ENCODE measurements at regions not wholly inside any gene's neighbourhood (a gene's known extent, or its start where the extent isn't known, plus 50 kb on each side); places are given as distances from the start of the nearest gene placed in this dataset.

DNA sequence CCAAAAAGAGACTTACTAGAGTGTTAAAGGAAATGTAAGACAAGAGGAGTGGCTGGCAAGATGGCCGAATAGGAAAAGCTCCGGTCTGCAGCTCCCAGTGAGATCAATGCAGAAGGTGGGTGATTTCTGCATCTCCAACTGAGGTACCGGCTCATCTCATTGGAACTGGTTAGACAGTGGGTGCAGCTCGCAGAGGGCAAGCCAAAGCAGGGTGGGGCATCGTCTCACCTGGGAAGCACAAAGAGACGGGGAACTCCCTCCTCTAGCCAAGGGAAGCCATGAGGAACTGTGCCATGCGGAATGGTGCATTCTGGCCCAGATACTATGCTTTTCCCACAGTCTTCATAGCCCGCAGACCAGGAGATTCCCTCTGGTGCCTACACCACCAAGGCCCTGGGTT is 308.7 kb downstream of the AGTPBP1 start:
- no peak overlapping the region for H3K9ac ChIP-seq (ENCODE audit: control insufficient read depth, extremely low read depth, insufficient read depth, low read length)
- FAIRE-seq: no peak
- no peaks in the 10 kb centered on the region for H3K79me2 ChIP-seq (ENCODE audit: control insufficient read depth, insufficient read depth, low read length)
- TF ChIP-seq, protein P1, sequence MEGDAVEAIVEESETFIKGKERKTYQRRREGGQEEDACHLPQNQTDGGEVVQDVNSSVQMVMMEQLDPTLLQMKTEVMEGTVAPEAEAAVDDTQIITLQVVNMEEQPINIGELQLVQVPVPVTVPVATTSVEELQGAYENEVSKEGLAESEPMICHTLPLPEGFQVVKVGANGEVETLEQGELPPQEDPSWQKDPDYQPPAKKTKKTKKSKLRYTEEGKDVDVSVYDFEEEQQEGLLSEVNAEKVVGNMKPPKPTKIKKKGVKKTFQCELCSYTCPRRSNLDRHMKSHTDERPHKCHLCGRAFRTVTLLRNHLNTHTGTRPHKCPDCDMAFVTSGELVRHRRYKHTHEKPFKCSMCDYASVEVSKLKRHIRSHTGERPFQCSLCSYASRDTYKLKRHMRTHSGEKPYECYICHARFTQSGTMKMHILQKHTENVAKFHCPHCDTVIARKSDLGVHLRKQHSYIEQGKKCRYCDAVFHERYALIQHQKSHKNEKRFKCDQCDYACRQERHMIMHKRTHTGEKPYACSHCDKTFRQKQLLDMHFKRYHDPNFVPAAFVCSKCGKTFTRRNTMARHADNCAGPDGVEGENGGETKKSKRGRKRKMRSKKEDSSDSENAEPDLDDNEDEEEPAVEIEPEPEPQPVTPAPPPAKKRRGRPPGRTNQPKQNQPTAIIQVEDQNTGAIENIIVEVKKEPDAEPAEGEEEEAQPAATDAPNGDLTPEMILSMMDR (optimal IDR thresholded peaks at IDR 0.05 in 1 of 3, IDR thresholded peaks at IDR 0.05 in 1 of 3, conservative IDR thresholded peaks at IDR 0.05 in 1 of 3; ENCODE audit: extremely low read depth in 1 of 3, insufficient read depth in 2 of 3, low read length in 3 of 3): no peak
- no peak for TF ChIP-seq EZH2 (IDR thresholded peaks at IDR 0.05; ENCODE audit: low read length)
- no peaks in the 10 kb centered on the region for H4K20me1 ChIP-seq (ENCODE audit: control insufficient read depth, extremely low read depth, insufficient read depth, low read length)
- H3K4me3 ChIP-seq (ENCODE audit: control insufficient read depth in 2 of 3, extremely low read depth in 1 of 3, insufficient read depth in 2 of 3, low read depth in 1 of 3, low read length in 3 of 3): no peak overlapping the region
- H3K4me1 ChIP-seq (ENCODE audit: control insufficient read depth, extremely low read depth, insufficient read depth, low read length): no peaks in the 10 kb centered on the region
- H2AFZ ChIP-seq (ENCODE audit: control insufficient read depth, low read length): no peak overlapping the region
- dilution Hi-C loops (cut with MboI; ENCODE audit: extremely low pct_ligation_motif_present, low sequenced_read_pairs): no loop called here
- no peaks in the 10 kb centered on the region for H3K9me3 ChIP-seq (ENCODE audit: control insufficient read depth, low read depth, low read length)
- DNase-seq (ENCODE audit: low read depth, low spot score): no peak
- H3K27me3 ChIP-seq (ENCODE audit: control insufficient read depth, extremely low read depth, insufficient read depth, low read length): peaks cover 4% of the 10 kb centered on the region
- H3K36me3 ChIP-seq (ENCODE audit: control insufficient read depth in 2 of 2, extremely low read depth in 1 of 2, insufficient read depth in 2 of 2, low read length in 2 of 2): no peaks in the 10 kb centered on the region
- H3K4me2 ChIP-seq (ENCODE audit: control insufficient read depth, extremely low read depth, insufficient read depth, low read depth, low read length): no peak overlapping the region
- no peaks in the 10 kb centered on the region for H3K9me1 ChIP-seq (ENCODE audit: control insufficient read depth, extremely low read depth, insufficient read depth, low read length)
- H3K27ac ChIP-seq (ENCODE audit: control insufficient read depth, insufficient read depth, low read length): no peak overlapping the region

DNA sequence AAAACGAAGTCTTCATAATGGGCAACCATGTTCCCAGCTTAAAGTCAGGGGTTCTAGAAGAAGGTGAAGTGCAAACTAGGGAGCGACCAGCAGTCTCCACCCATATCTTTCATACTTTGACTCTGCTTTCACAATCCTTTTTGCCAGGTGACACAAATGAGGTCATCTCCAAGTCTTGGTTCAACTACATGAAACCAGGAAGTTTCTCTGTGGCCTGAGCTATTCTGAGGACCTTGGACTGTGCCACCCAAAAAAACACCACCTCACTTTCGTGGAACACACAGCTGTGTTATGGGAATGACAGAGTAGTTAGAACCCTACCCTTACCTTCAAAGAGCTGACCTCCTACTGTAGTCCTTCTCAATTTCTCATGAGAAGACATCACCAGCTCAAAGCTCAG is 309.2 kb downstream of the AGTPBP1 start:
- DNase-seq (ENCODE audit: low read depth, low spot score) (no peak), FAIRE-seq (no peak)
- Histone ChIP-seq H3K4me2 (ENCODE audit: control insufficient read depth, extremely low read depth, insufficient read depth, low read depth, low read length) (no peak overlapping the region), H3K27me3 (ENCODE audit: control insufficient read depth, extremely low read depth, insufficient read depth, low read length) (peaks cover 4% of the 10 kb centered on the region), H3K4me3 (ENCODE audit: control insufficient read depth in 2 of 3, extremely low read depth in 1 of 3, insufficient read depth in 2 of 3, low read depth in 1 of 3, low read length in 3 of 3) (no peak overlapping the region), H4K20me1 (ENCODE audit: control insufficient read depth, extremely low read depth, insufficient read depth, low read length) (no peaks in the 10 kb centered on the region), H2AFZ (ENCODE audit: control insufficient read depth, low read length) (no peak overlapping the region), H3K36me3 (ENCODE audit: control insufficient read depth in 2 of 2, extremely low read depth in 1 of 2, insufficient read depth in 2 of 2, low read length in 2 of 2) (no peaks in the 10 kb centered on the region), H3K9me1 (ENCODE audit: control insufficient read depth, extremely low read depth, insufficient read depth, low read length) (no peaks in the 10 kb centered on the region), H3K4me1 (ENCODE audit: control insufficient read depth, extremely low read depth, insufficient read depth, low read length) (no peaks in the 10 kb centered on the region), H3K9me3 (ENCODE audit: control insufficient read depth, low read depth, low read length) (no peaks in the 10 kb centered on the region), H3K79me2 (ENCODE audit: control insufficient read depth, insufficient read depth, low read length) (no peaks in the 10 kb centered on the region), H3K9ac (ENCODE audit: control insufficient read depth, extremely low read depth, insufficient read depth, low read length) (no peak overlapping the region), H3K27ac (ENCODE audit: control insufficient read depth, insufficient read depth, low read length) (no peak overlapping the region)
- TF ChIP-seq, protein P1 (optimal IDR thresholded peaks at IDR 0.05 in 1 of 3, IDR thresholded peaks at IDR 0.05 in 1 of 3, conservative IDR thresholded peaks at IDR 0.05 in 1 of 3; ENCODE audit: extremely low read depth in 1 of 3, insufficient read depth in 2 of 3, low read length in 3 of 3): no peak
- no peak for TF ChIP-seq EZH2 (IDR thresholded peaks at IDR 0.05; ENCODE audit: low read length)
- dilution Hi-C loops (cut with MboI; ENCODE audit: extremely low pct_ligation_motif_present, low sequenced_read_pairs): no loop called here
